Endothelial cell of umbilical vein (primary cell): ENCODE measurements at regions not wholly inside any gene's neighbourhood (a gene's known extent, or its start where the extent isn't known, plus 50 kb on each side); places are given as distances from the start of the nearest gene placed in this dataset.

ENCODE experiments used
- BruUV-seq: library from RNA; stranded (reverse); fragments of 400-500 nt; replicated peaks from 2 replicates; lab custom pipeline; 2021; lab: Mats Ljungman, UMichigan
- CTCF ChIA-PET: fragments of 300-600, 350-600 bp; sonication (Branson Sonifier 250); formaldehyde crosslinking; loops from one replicate; lab custom pipeline; 2021; ENCODE audit warnings: antibody characterized with exemption, inconsistent platforms; lab: Charles Lee
- POLR2A ChIA-PET: fragments of 300-600, 350-600 bp; sonication (Branson Sonifier 250); formaldehyde crosslinking; loops from one replicate; lab custom pipeline; 2021; ENCODE audit warnings: antibody characterized with exemption, inconsistent platforms; lab: Charles Lee
- DNase-seq: peaks from one replicate; pipeline ENCODE4 v3.0.0-alpha.2; 2011; ENCODE audit warnings: low read depth, low spot score
- FAIRE-seq: peaks from 2 replicates; lab custom pipeline; 2011; peaks lifted over from hg19 to GRCh38; lab: Jason Lieb, UNC
- H2AFZ ChIP-seq: 2 replicates; pipeline ENCODE4 v1.6.0; 2012; ENCODE audit warnings: low read depth, low read length, control low read depth, inconsistent platforms
- H3K27ac ChIP-seq: 2 replicates; pipeline ENCODE4 v1.5.1; 2011; ENCODE audit warnings: low read depth, mild to moderate bottlenecking, control low read depth, low read length, moderate library complexity; ENCODE audit not compliant: insufficient read depth
- H3K27me3 ChIP-seq, 2 experiments: 2 replicates each; pipeline versions ENCODE4 v1.6.0 to v1.6.1; 2011; ENCODE audit warnings: low read length in 2 of 2, mixed read lengths in 1 of 2; ENCODE audit not compliant: control insufficient read depth in 2 of 2, insufficient read depth in 2 of 2
- H3K36me3 ChIP-seq, 2 experiments: 2 replicates in 1 of 2; 3 replicates in 1 of 2; pipeline ENCODE4 v1.5.1; 2011; ENCODE audit warnings: low read length in 2 of 2, mild to moderate bottlenecking in 1 of 2, moderate library complexity in 1 of 2; ENCODE audit not compliant: control insufficient read depth in 2 of 2, insufficient read depth in 2 of 2; ENCODE audit errors: extremely low read depth in 1 of 2
- H3K4me1 ChIP-seq: 3 replicates; pipeline ENCODE4 v1.5.1; 2011; ENCODE audit warnings: mild to moderate bottlenecking, low read length; ENCODE audit not compliant: control insufficient read depth, insufficient read depth; ENCODE audit errors: extremely low read depth
- H3K4me2 ChIP-seq: 2 replicates; pipeline ENCODE4 v1.6.1; 2011; ENCODE audit warnings: low read length, control low read depth, mixed read lengths; ENCODE audit not compliant: insufficient read depth
- H3K4me3 ChIP-seq, 3 experiments: fragments of 200-600 bp in 1 of 3; sonication (generic), shearing (Covaris generic) in 1 of 3; replicated peaks in 1 of 3; 2 replicates each; pipeline ENCODE4 v1.5.1; 2011 to 2016; ENCODE audit warnings: control low read depth in 3 of 3, low read length in 3 of 3, mild to moderate bottlenecking in 2 of 3, inconsistent platforms in 1 of 3, low read depth in 1 of 3, moderate library complexity in 1 of 3; ENCODE audit not compliant: insufficient read depth in 1 of 3
- H3K79me2 ChIP-seq: 2 replicates; pipeline ENCODE4 v1.6.0; 2012; ENCODE audit warnings: low read length, inconsistent platforms; ENCODE audit not compliant: control insufficient read depth, insufficient read depth
- H3K9ac ChIP-seq: replicated peaks from 2 replicates; pipeline ENCODE3; 2011; ENCODE audit warnings: low read length, control low read depth; ENCODE audit not compliant: insufficient read depth; ENCODE audit errors: extremely low read depth
- H3K9me1 ChIP-seq: replicated peaks from 3 replicates; pipeline ENCODE4 v1.6.0; 2011; ENCODE audit warnings: mild to moderate bottlenecking, low read length; ENCODE audit not compliant: control insufficient read depth, insufficient read depth; ENCODE audit errors: extremely low read depth
- H3K9me3 ChIP-seq: replicated peaks from 2 replicates; pipeline ENCODE4 v1.5.1; 2012; ENCODE audit warnings: low read length, inconsistent platforms; ENCODE audit not compliant: control insufficient read depth, insufficient read depth
- H4K20me1 ChIP-seq: replicated peaks from 2 replicates; pipeline ENCODE3; 2011; ENCODE audit warnings: mild to moderate bottlenecking, low read length; ENCODE audit not compliant: control insufficient read depth, insufficient read depth; ENCODE audit errors: extremely low read depth
- EZH2 ChIP-seq: IDR thresholded peaks from 2 replicates; pipeline ENCODE4 v1.6.1; 2012; ENCODE audit warnings: borderline replicate concordance, low read depth, mild to moderate bottlenecking, moderate library complexity, low read length, inconsistent platforms; ENCODE audit not compliant: severe bottlenecking
- FOS ChIP-seq: IDR thresholded peaks from 2 replicates; pipeline ENCODE4 v1.6.1; 2011; ENCODE audit warnings: mild to moderate bottlenecking, low read length, moderate library complexity, borderline replicate concordance; ENCODE audit not compliant: insufficient read depth
- GATA2 ChIP-seq: IDR thresholded peaks from 2 replicates; pipeline ENCODE4 v1.7.0; 2011; ENCODE audit warnings: low read depth, mild to moderate bottlenecking, moderate library complexity, mixed read lengths, low read length; ENCODE audit not compliant: insufficient read length, insufficient read depth
- JUN ChIP-seq: IDR thresholded peaks from 2 replicates; pipeline ENCODE4 v1.6.1; 2011; ENCODE audit warnings: borderline replicate concordance, low read depth; ENCODE audit not compliant: insufficient read length, insufficient read depth
- MAX ChIP-seq: IDR thresholded peaks from 2 replicates; pipeline ENCODE4 v1.6.1; 2011; ENCODE audit not compliant: insufficient read depth, insufficient read length
- MYC ChIP-seq: IDR thresholded peaks from one replicate; pipeline ENCODE4 v1.6.1; 2011; ENCODE audit warnings: mild to moderate bottlenecking, low read depth, low read length
- POLR2A ChIP-seq: IDR thresholded peaks from 2 replicates; pipeline ENCODE4 v1.6.1; 2012; ENCODE audit warnings: low read depth, mild to moderate bottlenecking, control low read depth, low read length
- POLR2AphosphoS5 ChIP-seq: IDR thresholded peaks from 2 replicates; pipeline ENCODE4 v1.6.1; 2012; ENCODE audit warnings: low read depth, mild to moderate bottlenecking, control low read depth, low read length, moderate library complexity; ENCODE audit not compliant: insufficient read depth
- dilution Hi-C: fragments of 300-500 bp; cut with MboI; formaldehyde crosslinking; loops from one replicate; pipeline ENCODE4 v1.15.0; 2019; ENCODE audit warnings: low sequenced_read_pairs; ENCODE audit not compliant: extremely low pct_ligation_motif_present
- intact Hi-C: fragments of 100-400 bp; cut with micrococcal nuclease; formaldehyde crosslinking; loops from one replicate; pipeline ENCODE4 v1.10.0; 2022
- TF ChIP-seq, protein P1 (sequence below), 2 donors: IDR thresholded peaks; 1 replicate in 1 of 2; 2 replicates in 1 of 2; pipeline ENCODE4 v1.5.1; 2011; ENCODE audit warnings: low read length in 2 of 2, mild to moderate bottlenecking in 2 of 2, moderate library complexity in 2 of 2, control low read depth in 1 of 2, inconsistent platforms in 1 of 2, low read depth in 1 of 2; ENCODE audit not compliant: insufficient read depth in 1 of 2; ENCODE audit errors: extremely low read depth in 1 of 2

DNA sequence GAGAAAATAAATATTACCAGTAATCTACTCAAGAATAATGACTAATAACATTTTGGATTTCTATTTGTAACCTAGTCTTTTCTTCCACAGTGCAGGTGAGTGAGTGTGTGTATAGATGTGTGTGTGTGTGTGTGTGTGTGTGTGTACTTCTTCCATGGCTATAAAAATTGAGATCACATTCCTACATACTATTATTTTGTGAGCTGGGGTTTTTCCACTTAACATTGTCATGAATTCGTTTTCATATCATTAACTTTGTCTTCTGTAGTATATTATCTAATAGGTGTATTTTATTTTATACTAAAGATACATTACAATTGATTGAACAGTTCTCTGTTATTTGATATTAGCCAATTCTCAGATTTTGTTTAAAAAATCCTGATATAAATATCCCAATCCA, 152.4 kb upstream of the TRPC7 start:
- Histone ChIP-seq H3K9ac (no peak overlapping the region), H3K9me3 (no peaks in the 10 kb centered on the region), H3K79me2 (no peaks in the 10 kb centered on the region), H3K4me1 (no peaks in the 10 kb centered on the region), H4K20me1 (no peaks in the 10 kb centered on the region), H3K27ac (no peak overlapping the region), H3K9me1 (no peaks in the 10 kb centered on the region), H3K27me3 (peaks cover 0 to 7% of the 10 kb centered on the region in 2 experiments), H2AFZ (no peak overlapping the region), H3K4me2 (no peak overlapping the region), H3K4me3 (no peak overlapping the region), H3K36me3 (no peaks in the 10 kb centered on the region)
- DNase-seq (no peak), FAIRE-seq (no peak)
- ChIA-PET POLR2A (interaction anchor here (0.7 kb wide), 1 partner anchor 10 kb away, joined by 7 read pairs; no protein-coding TSS in a partner anchor), CTCF (no interaction called here)
- TF ChIP-seq, protein P1, sequence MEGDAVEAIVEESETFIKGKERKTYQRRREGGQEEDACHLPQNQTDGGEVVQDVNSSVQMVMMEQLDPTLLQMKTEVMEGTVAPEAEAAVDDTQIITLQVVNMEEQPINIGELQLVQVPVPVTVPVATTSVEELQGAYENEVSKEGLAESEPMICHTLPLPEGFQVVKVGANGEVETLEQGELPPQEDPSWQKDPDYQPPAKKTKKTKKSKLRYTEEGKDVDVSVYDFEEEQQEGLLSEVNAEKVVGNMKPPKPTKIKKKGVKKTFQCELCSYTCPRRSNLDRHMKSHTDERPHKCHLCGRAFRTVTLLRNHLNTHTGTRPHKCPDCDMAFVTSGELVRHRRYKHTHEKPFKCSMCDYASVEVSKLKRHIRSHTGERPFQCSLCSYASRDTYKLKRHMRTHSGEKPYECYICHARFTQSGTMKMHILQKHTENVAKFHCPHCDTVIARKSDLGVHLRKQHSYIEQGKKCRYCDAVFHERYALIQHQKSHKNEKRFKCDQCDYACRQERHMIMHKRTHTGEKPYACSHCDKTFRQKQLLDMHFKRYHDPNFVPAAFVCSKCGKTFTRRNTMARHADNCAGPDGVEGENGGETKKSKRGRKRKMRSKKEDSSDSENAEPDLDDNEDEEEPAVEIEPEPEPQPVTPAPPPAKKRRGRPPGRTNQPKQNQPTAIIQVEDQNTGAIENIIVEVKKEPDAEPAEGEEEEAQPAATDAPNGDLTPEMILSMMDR (IDR thresholded peaks at IDR 0.05; ENCODE audit: extremely low read depth in 1 of 2, insufficient read depth in 1 of 2, low read depth in 1 of 2, low read length in 2 of 2), result no peak
- TF ChIP-seq GATA2 (no peak), POLR2A (no peak), FOS (no peak), MYC (no peak), JUN (no peak), EZH2 (no peak), MAX (no peak), POLR2AphosphoS5 (no peak)
- dilution Hi-C loops (no loop called here), intact Hi-C loops (no loop called here)
- no TSS peak for BruUV-seq
